ENCODE measurements at regions not wholly inside any gene's neighbourhood (a gene's known extent, or its start where the extent isn't known, plus 50 kb on each side); places are given as distances from the start of the nearest gene placed in this dataset.

DNA sequence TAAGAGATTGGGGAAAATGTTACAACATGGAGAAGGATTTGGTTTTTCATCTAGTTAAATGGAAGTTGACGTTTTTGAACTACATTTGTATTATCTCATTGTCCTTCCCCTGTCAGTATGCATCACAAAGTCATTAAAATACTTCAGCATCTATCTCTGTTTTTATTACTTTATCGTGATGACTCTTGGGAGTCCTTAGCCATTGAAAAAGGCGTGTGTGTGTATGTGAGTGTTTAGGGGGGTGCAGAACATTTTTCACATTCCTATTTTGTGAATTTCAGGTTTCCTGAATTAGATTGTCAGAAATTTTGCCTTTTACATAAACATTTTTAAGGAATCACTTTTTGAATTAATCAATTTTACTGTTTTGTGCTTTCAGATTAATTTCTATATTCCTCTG lies 360.6 kb upstream of the SGO1 start:
- Mint-ChIP-seq H3K27me3 (ENCODE audit: insufficient read depth, unreplicated experiment) (no peaks in the 10 kb centered on the region), H3K4me1 (ENCODE audit: low read depth, unreplicated experiment) (no peaks in the 10 kb centered on the region), H3K4me3 (ENCODE audit: unreplicated experiment) (no peak overlapping the region), H3K36me3 (ENCODE audit: insufficient read depth, unreplicated experiment) (no peaks in the 10 kb centered on the region), H3K27ac (ENCODE audit: unreplicated experiment) (no peak overlapping the region), H3K9me3 (ENCODE audit: unreplicated experiment) (no peaks in the 10 kb centered on the region)
- ChIA-PET CTCF (no interaction called here), POLR2A (no interaction called here)
- BruUV-seq (replicated peaks) = no TSS peak
- H3K36me3 ChIP-seq (ENCODE audit: control insufficient read depth, insufficient read depth, low read length) = no peaks in the 10 kb centered on the region
- H3K4me1 ChIP-seq = no peaks in the 10 kb centered on the region
- H3K27me3 ChIP-seq (replicated peaks; ENCODE audit: control insufficient read depth, insufficient read depth, low read length) = no peaks in the 10 kb centered on the region
- intact Hi-C loops (cut with micrococcal nuclease; ENCODE audit: unreplicated experiment) = no loop called here
- no peak overlapping the region for H3K4me3 ChIP-seq (ENCODE audit: low read depth, low read length)
- TF ChIP-seq, protein P1, sequence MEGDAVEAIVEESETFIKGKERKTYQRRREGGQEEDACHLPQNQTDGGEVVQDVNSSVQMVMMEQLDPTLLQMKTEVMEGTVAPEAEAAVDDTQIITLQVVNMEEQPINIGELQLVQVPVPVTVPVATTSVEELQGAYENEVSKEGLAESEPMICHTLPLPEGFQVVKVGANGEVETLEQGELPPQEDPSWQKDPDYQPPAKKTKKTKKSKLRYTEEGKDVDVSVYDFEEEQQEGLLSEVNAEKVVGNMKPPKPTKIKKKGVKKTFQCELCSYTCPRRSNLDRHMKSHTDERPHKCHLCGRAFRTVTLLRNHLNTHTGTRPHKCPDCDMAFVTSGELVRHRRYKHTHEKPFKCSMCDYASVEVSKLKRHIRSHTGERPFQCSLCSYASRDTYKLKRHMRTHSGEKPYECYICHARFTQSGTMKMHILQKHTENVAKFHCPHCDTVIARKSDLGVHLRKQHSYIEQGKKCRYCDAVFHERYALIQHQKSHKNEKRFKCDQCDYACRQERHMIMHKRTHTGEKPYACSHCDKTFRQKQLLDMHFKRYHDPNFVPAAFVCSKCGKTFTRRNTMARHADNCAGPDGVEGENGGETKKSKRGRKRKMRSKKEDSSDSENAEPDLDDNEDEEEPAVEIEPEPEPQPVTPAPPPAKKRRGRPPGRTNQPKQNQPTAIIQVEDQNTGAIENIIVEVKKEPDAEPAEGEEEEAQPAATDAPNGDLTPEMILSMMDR (IDR thresholded peaks at IDR 0.05; ENCODE audit: insufficient read depth in 1 of 2, low read depth in 1 of 2, low read length in 1 of 2, severe bottlenecking in 1 of 2, unreplicated experiment in 1 of 2) = no peak
- no peaks in the 10 kb centered on the region for H3K9me3 ChIP-seq
- DNase-seq = no peak

DNA sequence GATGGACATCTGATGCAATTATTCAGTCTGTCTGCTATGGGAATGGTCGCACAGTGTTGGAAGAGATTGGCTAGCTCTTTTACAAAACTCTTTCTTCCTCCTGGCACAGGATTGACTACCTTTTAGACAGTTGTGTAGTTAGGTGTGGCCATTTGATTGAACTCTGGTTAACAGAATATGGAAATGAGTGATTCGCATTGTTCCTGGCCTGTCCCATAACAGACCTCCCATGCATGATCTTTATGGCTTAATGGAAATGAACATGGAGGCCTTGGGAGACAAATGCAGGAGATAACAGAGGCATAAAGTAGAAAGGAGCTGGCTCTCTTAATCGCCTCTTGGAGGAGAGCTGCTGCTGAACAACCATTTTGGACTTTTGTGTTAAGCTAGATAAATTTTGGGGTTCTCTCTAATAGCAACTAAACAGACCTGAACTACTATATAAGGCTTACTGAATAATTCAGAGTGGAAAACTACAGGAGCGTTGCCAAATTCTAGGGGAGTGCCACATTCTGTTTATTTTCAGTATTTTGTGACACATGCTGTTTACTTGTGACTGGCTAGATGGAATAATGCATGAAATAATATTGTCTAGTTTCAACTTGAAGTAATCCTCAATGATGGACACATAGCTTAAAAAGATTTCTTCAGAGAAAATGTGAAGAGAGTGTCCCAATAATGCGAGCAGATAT lies 357.7 kb upstream of the SGO1 start:
- Histone ChIP-seq H3K27me3 (replicated peaks; ENCODE audit: control insufficient read depth, insufficient read depth, low read length) (no peaks in the 10 kb centered on the region), H3K9me3 (no peaks in the 10 kb centered on the region), H3K4me1 (no peaks in the 10 kb centered on the region), H3K4me3 (ENCODE audit: low read depth, low read length) (no peak overlapping the region), H3K36me3 (ENCODE audit: control insufficient read depth, insufficient read depth, low read length) (no peaks in the 10 kb centered on the region)
- no peaks in the 10 kb centered on the region for H3K9me3 Mint-ChIP-seq (ENCODE audit: unreplicated experiment)
- H3K36me3 Mint-ChIP-seq (ENCODE audit: insufficient read depth, unreplicated experiment) = no peaks in the 10 kb centered on the region
- H3K27me3 Mint-ChIP-seq (ENCODE audit: insufficient read depth, unreplicated experiment) = no peaks in the 10 kb centered on the region
- ChIA-PET CTCF (no interaction called here), POLR2A (no interaction called here)
- BruUV-seq (replicated peaks) = no TSS peak
- intact Hi-C loops (cut with micrococcal nuclease; ENCODE audit: unreplicated experiment) = no loop called here
- no peaks in the 10 kb centered on the region for H3K4me1 Mint-ChIP-seq (ENCODE audit: low read depth, unreplicated experiment)
- TF ChIP-seq, protein P1 (IDR thresholded peaks at IDR 0.05; ENCODE audit: insufficient read depth in 1 of 2, low read depth in 1 of 2, low read length in 1 of 2, severe bottlenecking in 1 of 2, unreplicated experiment in 1 of 2) = no peak
- no peak for DNase-seq
- H3K4me3 Mint-ChIP-seq (ENCODE audit: unreplicated experiment) = no peak overlapping the region
- H3K27ac Mint-ChIP-seq (ENCODE audit: unreplicated experiment) = no peak overlapping the region

DNA sequence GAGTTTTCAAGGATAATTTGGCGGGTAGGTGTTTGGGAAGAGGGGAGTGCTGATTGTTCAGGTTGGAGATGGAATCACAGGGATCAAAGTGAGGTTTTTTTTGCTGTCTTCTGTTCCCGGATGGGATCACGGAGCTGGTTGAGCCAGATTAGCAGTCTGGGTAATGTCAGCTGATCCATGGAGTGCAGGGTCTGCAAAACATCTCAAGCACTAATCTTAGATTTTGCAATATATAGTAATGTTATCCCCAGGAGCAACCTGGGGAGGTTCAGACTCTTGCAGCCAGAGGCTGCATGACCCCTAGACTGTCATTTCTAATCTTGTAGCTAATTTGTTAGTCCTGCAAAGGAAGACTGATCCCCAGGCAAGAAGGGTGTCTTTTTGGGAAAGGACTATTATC lies 354.1 kb upstream of the SGO1 start:
- Mint-ChIP-seq H3K9me3 (ENCODE audit: unreplicated experiment) (no peaks in the 10 kb centered on the region), H3K4me3 (ENCODE audit: unreplicated experiment) (no peak overlapping the region), H3K4me1 (ENCODE audit: low read depth, unreplicated experiment) (no peaks in the 10 kb centered on the region), H3K27ac (ENCODE audit: unreplicated experiment) (no peak overlapping the region), H3K36me3 (ENCODE audit: insufficient read depth, unreplicated experiment) (no peaks in the 10 kb centered on the region), H3K27me3 (ENCODE audit: insufficient read depth, unreplicated experiment) (no peaks in the 10 kb centered on the region)
- intact Hi-C loops (cut with micrococcal nuclease; ENCODE audit: unreplicated experiment) = no loop called here
- no peak overlapping the region for H3K4me3 ChIP-seq (ENCODE audit: low read depth, low read length)
- no peaks in the 10 kb centered on the region for H3K9me3 ChIP-seq
- ChIA-PET CTCF (no interaction called here), POLR2A (no interaction called here)
- TF ChIP-seq, protein P1 (IDR thresholded peaks at IDR 0.05; ENCODE audit: insufficient read depth in 1 of 2, low read depth in 1 of 2, low read length in 1 of 2, severe bottlenecking in 1 of 2, unreplicated experiment in 1 of 2) = no peak
- BruUV-seq (replicated peaks) = no TSS peak
- DNase-seq = no peak
- H3K36me3 ChIP-seq (ENCODE audit: control insufficient read depth, insufficient read depth, low read length) = no peaks in the 10 kb centered on the region
- no peaks in the 10 kb centered on the region for H3K27me3 ChIP-seq (replicated peaks; ENCODE audit: control insufficient read depth, insufficient read depth, low read length)
- no peaks in the 10 kb centered on the region for H3K4me1 ChIP-seq

Measured in Caco-2 (cell line).